HEK293T (cell line): ENCODE measurements at regions not wholly inside any gene's neighbourhood (a gene's known extent, or its start where the extent isn't known, plus 50 kb on each side); places are given as distances from the start of the nearest gene placed in this dataset.

Experiments
- BHLHE40 ChIP-seq: fragments of 450-650 bp; IDR thresholded peaks from 2 replicates; pipeline ENCODE4 v1.6.1; 2016; ENCODE audit warnings: mild to moderate bottlenecking, moderate library complexity, borderline replicate concordance
- ELF4 ChIP-seq: fragments of 450-650 bp; IDR thresholded peaks from 2 replicates; pipeline ENCODE4 v1.6.1; 2017; ENCODE audit warnings: antibody characterized with exemption
- FOXA1 ChIP-seq: fragments of 450-650 bp; IDR thresholded peaks from 2 replicates; pipeline ENCODE4 v1.6.1; 2016; ENCODE audit warnings: mild to moderate bottlenecking
- FOXK2 ChIP-seq: fragments of 450-650 bp; IDR thresholded peaks from 2 replicates; pipeline ENCODE4 v1.6.1; 2016; ENCODE audit warnings: mild to moderate bottlenecking
- HDGF ChIP-seq: fragments of 450-650 bp; IDR thresholded peaks from 2 replicates; pipeline ENCODE4 v1.6.1; 2017; ENCODE audit warnings: antibody characterized with exemption, borderline replicate concordance
- L3MBTL2 ChIP-seq: fragments of 450-650 bp; conservative IDR thresholded peaks from 2 replicates; pipeline ENCODE4 v1.6.1; 2016; ENCODE audit warnings: mild to moderate bottlenecking
- LEF1 ChIP-seq: fragments of 450-650 bp; IDR thresholded peaks from 2 replicates; pipeline ENCODE4 v1.6.1; 2017; ENCODE audit warnings: mild to moderate bottlenecking, borderline replicate concordance
- NFRKB ChIP-seq: fragments of 450-650 bp; IDR thresholded peaks from 2 replicates; pipeline ENCODE4 v1.6.1; 2016; ENCODE audit warnings: mild to moderate bottlenecking, moderate library complexity
- SP1 ChIP-seq: fragments of 450-650 bp; IDR thresholded peaks from 2 replicates; pipeline ENCODE4 v1.6.1; 2017
- SUZ12 ChIP-seq: fragments of 450-650 bp; IDR thresholded peaks from 2 replicates; pipeline ENCODE4 v1.6.1; 2016; ENCODE audit warnings: mild to moderate bottlenecking
- TARDBP ChIP-seq: fragments of 450-650 bp; IDR thresholded peaks from 2 replicates; pipeline ENCODE4 v1.6.1; 2016
- ZNF384 ChIP-seq: fragments of 450-650 bp; IDR thresholded peaks from 2 replicates; pipeline ENCODE4 v1.6.1; 2016

GRCh38 chr15:47437491-47437890 is 279.8 kb upstream of the SEMA6D start:
- TF ChIP-seq L3MBTL2 = no peak
- no peak for TF ChIP-seq TARDBP
- no peak for TF ChIP-seq FOXK2
- TF ChIP-seq FOXA1 = no peak
- no peak for TF ChIP-seq HDGF
- no peak for TF ChIP-seq LEF1
- TF ChIP-seq BHLHE40 = no peak
- no peak for TF ChIP-seq SP1
- TF ChIP-seq ELF4 = no peak
- no peak for TF ChIP-seq NFRKB
- no peak for TF ChIP-seq ZNF384
- no peak for TF ChIP-seq SUZ12
